VCaP (cell line): ENCODE measurements at regions not wholly inside any gene's neighbourhood (a gene's known extent, or its start where the extent isn't known, plus 50 kb on each side); places are given as distances from the start of the nearest gene placed in this dataset.
"Not testable (repeated sequence)": the region's sequence is repeated elsewhere in the genome, so short reads cannot be mapped to it uniquely, and the experiment has no call there.

Source experiments
- H3K27ac ChIP-seq: fragments of 450-650 bp; 2 replicates; pipeline ENCODE4 v1.5.1; 2017
- TF ChIP-seq, protein P1 (sequence below): fragments of 450-650 bp; conservative IDR thresholded peaks from 2 replicates; pipeline ENCODE4 v1.5.1; 2017; ENCODE audit warnings: mild to moderate bottlenecking, moderate library complexity

GRCh38 chr17:56724664-56725063 lies 109.1 kb downstream of the C17orf67 start:
- TF ChIP-seq, protein P1, sequence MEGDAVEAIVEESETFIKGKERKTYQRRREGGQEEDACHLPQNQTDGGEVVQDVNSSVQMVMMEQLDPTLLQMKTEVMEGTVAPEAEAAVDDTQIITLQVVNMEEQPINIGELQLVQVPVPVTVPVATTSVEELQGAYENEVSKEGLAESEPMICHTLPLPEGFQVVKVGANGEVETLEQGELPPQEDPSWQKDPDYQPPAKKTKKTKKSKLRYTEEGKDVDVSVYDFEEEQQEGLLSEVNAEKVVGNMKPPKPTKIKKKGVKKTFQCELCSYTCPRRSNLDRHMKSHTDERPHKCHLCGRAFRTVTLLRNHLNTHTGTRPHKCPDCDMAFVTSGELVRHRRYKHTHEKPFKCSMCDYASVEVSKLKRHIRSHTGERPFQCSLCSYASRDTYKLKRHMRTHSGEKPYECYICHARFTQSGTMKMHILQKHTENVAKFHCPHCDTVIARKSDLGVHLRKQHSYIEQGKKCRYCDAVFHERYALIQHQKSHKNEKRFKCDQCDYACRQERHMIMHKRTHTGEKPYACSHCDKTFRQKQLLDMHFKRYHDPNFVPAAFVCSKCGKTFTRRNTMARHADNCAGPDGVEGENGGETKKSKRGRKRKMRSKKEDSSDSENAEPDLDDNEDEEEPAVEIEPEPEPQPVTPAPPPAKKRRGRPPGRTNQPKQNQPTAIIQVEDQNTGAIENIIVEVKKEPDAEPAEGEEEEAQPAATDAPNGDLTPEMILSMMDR: no peak
- H3K27ac ChIP-seq: no peak overlapping the region

GRCh38 chr17:56725144-56725543 lies 108.6 kb downstream of the C17orf67 start:
- TF ChIP-seq, protein P1: no peak
- H3K27ac ChIP-seq: no peak overlapping the region

DNA sequence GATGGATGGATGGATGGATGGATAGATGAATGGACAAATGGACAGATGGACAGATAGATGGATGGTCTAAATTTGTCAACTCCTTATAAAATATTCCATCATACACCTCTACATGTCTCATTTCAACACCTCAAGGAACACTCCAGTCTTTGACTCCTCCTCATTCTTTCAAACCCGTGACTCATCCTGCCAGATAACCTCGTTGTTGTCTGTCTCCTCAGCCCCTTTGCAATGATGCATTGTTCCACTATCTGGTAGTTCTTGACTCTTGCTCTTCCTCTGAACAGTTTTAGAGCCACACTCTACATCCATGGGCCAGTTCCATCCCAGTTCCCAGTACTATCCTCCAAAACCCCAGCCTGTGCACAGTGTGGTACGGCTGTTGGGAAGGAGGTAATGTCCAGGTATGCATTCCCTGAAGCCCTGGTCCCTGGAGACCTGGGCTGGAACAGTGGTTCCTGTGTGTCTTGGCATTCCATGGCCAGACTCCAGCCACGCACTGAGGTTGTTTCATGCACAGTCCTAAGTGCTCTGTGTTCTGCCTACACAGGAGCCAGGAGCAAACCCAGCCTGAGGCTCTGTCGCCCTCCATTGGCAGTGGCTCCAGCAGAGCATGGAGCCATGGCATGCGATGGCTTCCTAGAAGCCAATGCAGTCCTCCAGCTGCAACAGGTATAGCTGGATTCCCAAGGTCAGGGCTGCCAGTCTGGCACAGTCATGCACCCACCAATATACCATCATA lies 105.7 kb downstream of the C17orf67 start:
- TF ChIP-seq, protein P1: no peak

DNA sequence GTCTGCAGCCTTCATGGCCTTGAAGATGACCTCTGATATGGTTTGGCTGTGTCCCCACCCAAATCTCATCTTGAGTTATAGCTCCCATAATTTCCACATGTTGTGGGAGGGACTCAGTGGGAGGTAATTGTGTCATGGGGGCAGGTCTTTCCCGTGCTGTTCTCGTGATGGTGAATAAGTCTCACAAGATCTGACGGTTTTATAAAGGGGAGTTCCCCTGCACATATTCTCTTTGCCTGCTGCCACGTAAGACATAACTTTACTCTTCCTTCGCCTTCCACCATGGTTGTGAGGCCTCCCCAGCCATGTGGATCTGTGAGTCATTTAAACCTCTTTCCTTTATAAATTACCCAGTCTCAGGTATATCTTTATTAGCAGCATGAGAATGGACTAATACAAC lies 102.6 kb downstream of the C17orf67 start:
- H3K27ac ChIP-seq: not testable (repeated sequence)

More for the DNA sequence above, 105.7 kb downstream of the C17orf67 start:
- H3K27ac ChIP-seq: no peak overlapping the region

DNA sequence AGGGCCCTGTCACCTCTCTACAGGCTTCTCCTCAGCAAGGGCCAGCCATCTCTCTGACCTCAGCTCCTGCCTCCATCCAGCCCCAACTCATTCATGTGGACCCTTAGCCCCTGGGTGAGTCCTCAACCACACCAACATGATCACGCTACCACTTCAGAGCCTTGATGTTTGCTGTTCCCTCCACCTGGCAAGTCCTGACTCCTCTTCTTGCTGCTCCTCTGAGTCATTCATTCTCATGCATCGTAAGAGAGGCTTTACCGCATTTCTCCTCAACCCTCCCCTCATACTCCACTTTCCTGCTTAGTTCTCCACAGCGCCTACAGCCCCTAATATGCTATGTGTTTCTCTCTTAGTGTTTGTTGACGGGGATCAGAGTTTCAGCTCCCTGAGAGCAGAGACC lies 99.9 kb downstream of the C17orf67 start:
- no peak overlapping the region for H3K27ac ChIP-seq
- TF ChIP-seq, protein P1: no peak

DNA sequence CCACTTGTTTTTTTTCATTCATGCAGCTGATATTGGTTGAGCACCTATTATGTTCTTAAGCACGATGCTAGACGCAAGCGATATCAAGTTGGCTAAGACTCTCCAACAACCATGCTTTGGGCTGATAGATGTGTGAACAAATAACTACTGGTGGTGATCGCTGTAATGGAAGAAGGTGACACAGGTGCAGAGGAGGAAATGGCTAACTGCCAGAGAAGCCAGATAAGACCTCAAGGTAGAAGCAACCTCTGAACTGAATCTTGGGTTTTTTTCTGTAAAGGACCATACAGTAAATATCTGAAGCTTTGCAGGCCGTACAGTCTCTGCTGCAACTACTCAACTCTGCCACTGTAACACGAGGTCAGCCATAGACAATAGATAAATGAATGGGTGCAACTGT lies 97.9 kb downstream of the C17orf67 start:
- TF ChIP-seq, protein P1: no peak
- H3K27ac ChIP-seq: no peak overlapping the region

DNA sequence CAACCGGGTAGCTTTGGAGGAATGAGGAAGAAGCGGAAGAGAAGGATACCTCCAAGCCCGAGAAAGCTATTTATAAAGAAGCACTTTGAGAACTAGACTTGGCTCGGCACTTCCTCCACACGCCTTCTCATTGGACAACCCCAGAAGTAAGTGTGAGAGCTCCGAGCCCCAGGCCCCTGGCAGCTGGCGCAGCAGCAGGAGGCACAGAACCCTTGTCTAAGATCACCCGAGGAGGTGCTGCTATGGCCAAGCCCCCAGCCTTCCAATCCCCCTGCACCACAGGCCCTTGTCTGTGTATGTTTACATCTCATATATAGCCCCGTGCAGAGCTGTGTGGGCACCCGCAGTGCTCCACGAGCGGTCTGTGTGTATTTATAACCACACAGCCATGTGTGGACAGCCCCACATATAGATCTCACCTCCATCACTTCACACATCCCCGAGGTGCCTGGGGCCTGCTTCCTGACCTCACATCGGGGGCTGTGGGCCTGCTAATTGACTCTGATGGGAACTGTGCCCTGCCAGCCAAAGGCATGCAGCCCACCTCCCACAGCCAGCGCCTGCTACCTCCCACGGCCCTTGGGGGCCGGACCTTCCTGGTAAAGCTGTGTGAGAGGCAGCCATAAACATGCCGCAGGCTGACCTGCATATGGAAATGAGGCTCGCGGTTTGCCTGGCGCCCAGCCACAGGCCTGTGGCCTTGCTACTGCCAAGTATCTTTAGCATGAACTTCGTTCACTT lies 96.1 kb downstream of the C17orf67 start:
- TF ChIP-seq, protein P1: no peak
- H3K27ac ChIP-seq: no peak overlapping the region

DNA sequence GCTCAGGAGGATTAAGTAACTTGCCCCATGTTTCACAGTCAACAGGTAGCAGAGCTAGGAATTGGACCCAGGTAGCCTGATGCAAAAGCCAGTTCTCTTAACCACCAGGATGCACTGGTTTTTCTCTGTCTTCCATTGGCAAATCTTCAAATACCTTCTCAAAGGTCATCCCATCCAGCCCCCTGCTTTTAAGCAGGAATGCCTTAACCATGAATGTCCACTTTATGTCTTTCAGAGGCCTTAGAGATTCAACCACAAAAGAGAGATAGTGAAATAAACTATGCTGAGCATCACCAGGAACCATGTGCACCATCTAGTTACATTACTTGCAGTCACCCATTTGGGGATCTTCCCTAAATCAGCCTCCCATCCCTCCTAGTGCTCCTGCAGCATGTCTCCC lies 94.3 kb downstream of the C17orf67 start:
- TF ChIP-seq, protein P1: no peak
- H3K27ac ChIP-seq: no peak overlapping the region
